NOMO-1 treated with DMSO at 0.1 percent for 48 hours (cell line): ENCODE measurements at regions not wholly inside any gene's neighbourhood (a gene's known extent, or its start where the extent isn't known, plus 50 kb on each side); places are given as distances from the start of the nearest gene placed in this dataset.

ENCODE experiments used
- DNase-seq: peaks from one replicate; lab custom pipeline; 2025; ENCODE audit not compliant: unreplicated experiment; lab: John Stamatoyannopoulos, UW

DNA sequence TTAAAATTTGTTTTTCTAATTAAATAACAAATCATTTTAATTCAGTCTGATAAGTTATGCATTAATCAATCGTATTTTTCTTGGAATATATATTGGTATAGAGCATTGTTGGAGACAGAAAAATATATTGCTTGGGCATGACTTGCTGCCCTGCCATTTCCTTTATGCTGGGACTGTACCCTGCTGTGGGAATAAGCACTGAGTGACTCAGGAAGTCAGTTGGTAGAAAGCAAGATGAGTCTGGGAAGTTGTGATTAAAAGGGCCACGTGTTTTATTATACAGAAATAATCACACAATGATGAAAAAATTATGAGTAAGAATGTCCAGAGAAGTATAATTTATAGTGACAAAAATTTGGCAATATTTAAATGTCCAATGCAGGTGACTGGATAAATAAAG is 139.5 kb downstream of the KIF18A start:
- no peak for DNase-seq

DNA sequence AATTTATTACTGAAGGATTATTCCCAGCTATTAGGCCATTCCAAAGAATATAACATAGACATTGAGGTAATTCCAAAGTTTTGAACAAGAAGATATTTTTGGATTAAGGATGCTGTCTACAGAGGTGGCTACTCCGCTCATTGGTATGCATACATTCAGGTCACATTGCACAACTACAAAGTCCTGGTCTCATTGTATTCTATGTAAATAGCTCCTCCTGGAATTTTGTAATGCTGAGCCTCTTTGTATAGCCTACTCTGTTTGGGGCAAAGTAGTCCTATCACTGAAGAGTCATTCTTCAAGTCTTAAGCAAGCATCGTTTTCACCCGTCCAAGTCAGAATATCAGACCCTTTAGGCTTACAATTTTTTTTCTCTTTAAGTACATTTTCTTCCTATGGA is 142.4 kb downstream of the KIF18A start:
- DNase-seq = no peak

DNA sequence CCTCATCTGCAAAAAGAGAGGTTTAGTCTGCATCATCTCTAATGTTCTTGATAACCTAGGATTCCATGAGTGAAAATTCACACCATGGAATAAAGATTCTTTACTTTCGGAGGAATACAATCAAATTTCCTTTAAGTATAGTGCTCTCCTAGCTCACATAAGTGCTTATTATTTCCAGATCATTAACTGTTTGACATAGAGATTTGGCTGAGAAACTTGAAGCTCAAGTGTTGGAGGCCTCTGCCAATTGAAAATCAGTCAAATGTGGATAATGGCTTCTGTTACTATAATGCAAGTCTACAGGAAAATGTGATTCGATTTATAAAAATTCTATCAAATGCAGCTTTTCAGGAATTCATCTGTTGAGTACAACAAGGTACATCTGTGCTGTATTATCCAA is 144.6 kb downstream of the KIF18A start:
- no peak for DNase-seq

DNA sequence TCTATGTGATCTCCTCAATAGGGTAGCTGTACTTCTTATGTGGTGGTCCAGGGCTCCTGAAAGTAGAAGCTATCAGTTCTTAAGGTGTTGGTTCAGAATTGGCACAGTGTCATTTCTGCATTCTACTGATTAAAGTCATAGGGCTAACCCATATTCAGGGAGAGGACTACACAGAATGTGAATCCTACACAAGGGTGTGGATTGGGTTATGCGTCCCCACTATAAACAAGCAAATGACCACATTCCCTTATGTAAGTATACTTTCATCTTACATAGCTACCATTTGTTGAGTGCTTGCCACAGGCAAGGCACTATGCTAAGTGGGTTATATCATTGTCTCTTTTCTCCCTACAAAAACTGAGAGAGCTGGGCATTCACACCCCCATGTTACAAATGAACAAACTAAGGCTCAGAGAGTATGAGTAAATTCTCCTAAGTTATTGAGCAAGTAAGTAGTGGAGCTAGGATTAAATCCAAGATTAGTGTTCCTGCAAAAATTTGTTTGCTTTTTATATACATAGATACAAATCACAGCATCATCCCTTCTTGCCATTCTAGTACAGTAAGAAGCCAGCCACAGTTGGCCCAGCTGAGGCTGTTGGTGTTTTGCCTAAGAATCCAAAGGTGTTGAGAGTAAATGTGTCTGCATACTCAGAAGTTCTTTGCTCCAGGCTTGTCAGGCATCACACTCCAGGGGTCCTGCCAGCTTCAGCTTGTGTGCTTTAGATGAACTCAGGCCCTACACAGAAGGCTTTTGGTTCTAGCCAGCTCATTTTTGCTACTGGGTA is 157.8 kb downstream of the KIF18A start:
- DNase-seq = no peak

DNA sequence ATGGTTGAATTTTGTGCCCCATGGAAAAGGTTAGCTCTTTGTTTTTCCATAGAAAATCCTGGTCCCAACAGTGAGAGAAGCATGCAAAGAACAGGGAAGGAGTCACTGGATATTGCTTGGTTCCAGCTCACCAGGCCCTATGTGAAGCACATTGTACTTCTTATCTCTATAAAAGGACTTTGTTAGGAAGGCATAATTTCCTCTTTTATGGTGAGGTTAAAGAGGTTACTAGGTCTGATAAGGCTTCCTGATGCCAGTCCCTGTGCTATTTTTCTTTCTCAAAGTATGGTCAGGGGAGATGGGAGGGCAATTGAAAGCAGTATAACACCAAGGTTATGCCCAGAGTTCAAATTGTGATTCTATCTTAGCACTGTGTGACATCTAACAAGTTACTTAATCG is 162.6 kb downstream of the KIF18A start:
- no peak for DNase-seq

DNA sequence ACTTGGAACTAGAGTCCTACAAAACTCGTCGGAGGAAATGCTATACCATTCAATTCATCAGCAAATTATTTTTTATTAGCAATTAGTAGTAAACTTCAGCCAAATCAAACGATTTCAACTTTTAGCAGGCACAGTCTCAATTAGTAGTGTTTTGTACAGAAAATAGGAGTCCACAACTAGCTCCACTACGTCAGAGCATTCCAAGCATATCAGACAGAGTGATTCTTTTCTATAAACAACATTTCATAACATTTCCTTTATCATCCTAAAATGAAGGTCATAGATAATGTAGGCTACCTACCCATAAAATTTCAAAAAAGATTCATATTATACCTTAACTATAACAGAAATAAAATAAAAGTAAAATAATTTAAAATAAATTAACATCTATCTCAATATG is 169.9 kb downstream of the KIF18A start:
- DNase-seq = no peak

DNA sequence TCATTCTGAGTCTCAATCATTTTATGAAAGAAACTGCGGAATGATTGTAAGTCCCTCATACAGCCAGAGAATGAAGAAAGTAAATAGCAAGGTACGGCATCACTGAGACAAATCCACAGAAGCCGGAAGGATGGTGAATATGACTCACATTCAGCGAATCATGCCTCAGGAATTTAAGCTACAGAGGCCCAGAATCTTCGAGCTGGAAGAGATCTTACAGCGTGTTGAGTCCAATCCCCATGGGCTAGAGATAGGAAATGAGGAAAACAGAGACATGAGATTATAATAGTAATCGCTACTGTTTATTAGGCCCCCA is 173.2 kb downstream of the KIF18A start:
- no peak for DNase-seq

DNA sequence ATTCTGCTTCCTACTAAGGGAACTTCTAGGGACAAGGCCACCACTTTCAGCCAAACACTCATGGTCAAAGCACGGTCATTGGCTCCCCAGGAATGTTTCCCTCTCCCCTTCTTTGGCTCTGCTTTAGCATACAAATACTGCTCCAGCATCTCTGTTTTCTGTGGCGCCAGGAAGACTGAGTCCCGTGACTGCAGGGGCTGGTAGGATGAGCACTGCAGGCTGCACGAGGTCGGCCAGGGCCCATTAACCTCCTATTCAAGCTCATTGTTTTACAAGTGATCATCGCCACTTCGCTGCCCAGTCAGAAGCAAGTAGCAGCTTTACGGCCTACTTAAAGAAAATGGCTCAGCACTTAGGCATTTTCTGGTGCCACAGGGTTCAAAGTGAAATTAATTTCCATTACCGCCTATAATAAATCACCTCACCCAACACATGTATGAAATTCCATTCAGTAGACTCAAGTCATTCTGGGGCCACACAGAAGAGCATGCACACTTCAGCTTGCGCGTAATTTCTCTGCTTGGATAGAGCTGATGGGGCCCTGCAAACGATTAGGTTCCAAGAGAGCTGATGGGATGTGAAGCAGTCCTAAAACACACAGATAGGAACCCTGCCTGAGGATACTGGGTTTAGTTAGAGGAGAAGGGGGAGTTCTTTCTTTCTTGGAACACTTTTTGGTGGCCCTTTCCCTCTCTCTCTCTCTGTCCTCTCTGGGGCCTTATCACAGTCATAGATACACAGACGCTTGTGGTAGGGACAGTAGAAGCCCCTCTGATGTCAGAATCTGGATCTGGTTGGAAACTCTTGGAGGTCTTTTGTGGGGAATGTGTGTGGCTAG is 173.7 kb downstream of the KIF18A start:
- DNase-seq = no peak

DNA sequence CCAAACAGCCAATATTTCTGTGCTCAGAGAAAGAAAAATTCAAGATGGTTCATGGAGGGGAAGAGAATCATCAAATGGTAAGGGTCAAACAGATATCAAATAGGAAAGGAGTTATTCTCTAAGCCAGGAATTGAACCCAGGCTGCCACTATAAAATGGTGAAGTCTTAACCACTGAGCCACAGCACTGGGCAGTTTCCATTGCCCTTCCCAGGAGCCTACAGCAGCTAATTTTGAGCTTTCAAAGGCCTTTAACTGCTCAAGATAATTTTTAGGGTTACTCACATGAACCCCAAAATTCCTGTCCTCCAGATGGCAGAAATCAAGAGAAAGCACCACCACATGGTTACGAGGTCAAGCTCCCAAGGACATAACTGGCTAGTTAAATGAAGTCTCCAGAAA is 176.2 kb downstream of the KIF18A start:
- DNase-seq = no peak

DNA sequence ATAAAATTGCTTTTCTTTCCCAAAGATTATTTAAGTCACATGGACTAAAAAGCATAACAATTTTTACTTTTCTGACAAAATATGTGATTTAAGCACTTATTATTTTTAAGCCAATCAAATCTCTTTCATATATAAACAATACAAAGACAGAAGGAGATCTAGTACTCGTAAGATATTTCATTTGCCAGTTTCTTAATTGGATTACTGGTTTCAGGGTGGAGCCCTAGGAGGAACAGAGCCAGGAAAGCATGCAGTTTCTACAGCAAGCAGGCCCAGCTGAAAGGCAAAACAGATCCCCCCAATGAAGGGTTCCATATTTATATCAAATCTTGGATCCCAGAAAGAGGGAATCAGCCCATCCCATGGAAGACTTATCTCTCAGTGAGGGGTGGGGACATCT is 177.0 kb downstream of the KIF18A start:
- DNase-seq = no peak

DNA sequence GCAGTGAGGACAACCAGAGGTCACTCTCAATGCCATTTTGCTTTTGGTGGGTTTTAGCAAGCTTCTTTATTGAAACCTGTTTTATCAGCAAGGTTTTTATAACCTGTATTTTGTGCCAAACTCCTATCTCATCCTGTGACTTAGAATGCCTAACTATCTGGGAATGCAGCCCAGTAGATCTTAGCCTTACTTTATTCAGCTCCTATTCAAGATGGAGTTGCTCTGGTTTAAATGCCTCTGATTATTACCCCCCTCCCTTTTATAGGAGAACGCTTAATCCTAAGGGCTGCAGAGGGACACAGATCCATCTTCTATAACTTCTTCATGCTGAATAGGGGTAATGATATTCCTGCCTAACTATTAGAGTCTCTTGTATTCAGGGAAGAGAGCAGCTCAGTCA is 179.1 kb downstream of the KIF18A start:
- DNase-seq = no peak

DNA sequence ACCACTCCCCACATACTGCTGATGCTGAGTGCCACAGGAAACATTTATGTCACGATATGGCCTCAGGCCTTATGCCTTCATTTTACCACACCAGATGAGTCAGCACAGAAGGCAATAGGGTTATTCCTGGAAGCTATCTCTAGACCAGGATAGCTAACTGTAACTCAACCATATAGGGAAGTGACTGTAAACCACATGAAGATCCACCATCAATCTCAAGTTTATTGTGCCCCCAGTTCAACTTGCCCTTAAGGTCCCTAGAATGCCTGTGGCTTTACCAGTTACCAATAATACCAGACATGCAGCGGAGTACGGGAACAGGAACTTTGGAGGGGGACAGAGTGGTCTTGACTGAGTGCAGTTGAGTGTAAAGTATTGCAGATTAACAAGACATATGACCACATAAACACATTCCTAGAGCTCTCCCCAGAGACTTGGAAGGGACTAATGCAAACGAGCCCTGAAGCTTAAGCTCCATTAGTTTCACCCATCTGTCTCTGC is 180.9 kb downstream of the KIF18A start:
- peak; percentile 57 for DNase-seq

DNA sequence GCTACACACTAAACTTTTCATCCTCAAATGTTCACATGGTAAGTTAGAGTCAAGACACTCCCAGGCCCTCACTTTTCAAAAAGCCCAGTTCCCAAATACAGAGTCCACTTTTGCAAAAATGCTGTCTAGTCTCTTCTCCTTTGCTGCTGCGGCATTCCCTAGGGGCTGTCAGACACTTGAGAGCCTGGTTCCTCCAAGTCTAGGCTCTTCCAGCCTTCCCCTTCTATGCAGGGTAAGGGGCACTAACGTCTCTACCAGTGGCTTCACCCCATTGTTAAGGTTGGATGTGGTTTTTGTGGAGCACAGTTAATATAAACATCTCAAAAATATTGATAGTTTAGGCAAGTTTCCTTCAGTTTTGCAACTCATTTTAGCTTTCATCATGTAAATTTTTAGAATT is 181.5 kb downstream of the KIF18A start:
- DNase-seq = no peak

DNA sequence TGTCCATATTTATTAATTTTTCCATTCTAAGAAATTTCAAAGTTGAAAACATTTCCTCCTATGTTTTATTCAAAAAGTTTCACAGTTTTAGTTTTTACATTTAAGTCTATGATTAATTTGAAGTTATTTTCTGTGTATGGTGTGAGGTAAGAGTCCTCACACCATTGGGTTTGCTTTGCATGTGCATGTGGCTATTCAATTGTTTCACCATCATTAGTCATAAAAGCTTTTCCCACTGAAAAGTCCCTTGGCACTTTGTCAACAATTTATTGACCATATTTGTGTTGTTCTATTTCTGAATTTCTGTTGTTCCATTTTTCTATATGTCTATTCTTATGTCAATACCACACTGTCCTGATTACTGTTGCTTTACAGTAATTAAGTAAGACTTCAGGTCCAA is 186.5 kb downstream of the KIF18A start:
- no peak for DNase-seq

DNA sequence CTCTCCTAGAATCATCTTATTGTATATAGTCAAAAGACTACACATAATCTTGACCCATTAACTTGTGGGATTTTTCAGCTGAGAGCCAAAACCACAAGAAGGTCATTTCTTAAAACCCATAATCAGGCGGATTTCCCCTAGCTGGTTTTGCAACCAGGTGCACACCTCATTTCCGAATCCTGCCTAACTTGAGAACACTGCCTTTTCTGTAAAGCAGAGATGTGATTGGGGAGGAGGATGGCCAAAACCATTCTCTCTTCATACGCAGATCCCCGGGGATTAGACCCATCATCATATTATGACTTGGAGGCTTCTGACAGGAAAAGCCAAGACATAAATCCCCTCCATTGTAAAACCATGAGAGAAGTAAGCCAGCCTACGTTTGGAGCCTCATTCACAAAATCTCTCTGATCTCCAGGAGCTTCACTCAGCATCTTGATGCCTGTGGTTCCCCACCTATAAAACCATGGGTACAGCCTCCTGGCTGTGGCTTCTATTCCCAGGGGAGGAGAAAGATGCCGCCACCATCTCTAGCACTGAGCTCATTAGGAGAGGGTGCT is 191.3 kb downstream of the KIF18A start:
- no peak for DNase-seq

DNA sequence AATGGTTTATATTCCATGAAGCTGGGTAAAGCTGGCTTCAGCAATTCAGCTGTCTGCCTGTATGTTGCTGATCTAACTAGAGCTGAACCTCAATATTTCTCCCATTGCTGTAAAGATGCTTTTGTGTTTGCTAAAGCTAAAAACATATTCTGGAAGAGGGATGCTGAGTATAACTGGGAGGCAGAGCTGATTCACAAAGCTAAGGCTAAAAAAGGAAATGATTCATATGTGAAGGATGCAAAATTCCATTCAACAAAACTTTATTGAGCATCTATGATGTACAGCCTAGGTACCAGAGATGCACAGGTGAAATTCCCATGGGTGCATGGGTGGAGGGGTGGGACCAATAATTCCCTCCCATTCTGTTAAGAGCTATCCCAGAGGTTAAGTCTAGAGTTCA is 193.9 kb downstream of the KIF18A start:
- no peak for DNase-seq

DNA sequence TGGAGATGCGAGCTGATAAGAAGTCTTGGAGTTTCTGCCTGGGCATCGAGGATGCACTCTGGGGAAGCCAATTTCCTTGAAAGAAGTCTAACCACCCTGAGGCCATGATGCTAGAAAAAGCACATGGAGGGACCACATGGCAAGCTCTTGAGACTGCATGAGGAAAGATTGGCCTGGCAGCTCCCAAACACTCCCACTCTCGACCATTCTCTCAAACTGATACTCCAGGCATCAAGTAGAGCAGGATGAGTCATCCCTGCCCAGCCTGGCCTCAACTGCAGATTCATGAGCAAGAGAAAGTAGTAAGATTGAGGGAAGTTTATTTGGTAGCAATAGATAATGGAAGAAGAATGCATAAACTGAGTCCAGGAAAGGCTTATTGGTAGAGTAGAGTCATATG is 194.3 kb downstream of the KIF18A start:
- no peak for DNase-seq

DNA sequence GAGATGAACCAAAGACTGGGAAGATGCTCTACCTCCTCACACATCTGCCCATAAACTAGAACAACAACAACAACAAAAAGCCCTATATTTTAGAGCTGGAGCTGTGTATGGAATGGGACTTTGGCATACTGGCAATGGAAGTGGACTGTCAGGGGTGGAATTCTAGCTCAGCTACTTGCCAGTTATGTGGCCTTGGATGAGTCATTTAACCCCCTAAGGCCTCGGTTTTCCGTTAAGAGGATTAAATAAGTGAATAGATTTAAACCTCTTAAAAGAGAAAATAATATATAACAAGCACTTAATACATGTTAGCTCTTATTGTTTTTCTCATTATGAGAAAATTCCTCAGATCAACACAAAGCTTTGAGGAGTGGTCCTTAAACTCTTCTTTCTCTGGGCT is 195.0 kb downstream of the KIF18A start:
- DNase-seq = no peak

DNA sequence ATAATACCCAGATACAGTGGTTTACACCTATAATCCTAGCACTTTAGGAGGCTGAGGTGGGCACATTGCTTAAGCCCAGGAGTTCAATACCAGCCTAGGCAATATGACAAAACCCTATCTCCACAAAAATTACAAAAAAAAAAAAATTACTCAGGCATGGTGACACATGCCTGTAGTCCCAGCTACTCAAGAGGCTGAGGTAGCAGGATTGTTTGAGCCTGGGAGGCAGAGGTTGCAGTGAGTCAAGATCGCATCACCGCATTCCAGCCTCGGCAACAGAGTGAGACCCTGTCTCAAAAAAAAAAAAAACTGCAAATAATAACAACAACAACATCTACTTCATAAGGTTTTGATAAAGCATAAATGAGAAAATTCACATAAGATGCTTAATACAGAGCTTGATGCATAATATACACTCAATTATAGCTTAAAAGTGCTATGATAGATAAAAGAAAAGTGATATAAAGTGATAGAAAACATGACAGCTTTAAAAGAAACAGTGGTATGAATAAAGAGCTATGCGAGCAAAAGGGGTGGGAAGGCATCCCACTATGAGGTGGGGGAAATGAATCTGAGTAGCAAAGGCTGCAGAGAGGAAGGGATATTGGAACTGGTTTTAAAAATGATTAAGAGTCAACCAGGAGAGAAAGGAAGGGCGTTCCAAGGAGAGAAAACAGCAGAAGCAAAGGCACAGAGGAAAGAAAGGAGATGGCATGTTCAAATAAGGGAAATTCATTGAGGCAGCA is 197.6 kb downstream of the KIF18A start:
- DNase-seq = no peak

DNA sequence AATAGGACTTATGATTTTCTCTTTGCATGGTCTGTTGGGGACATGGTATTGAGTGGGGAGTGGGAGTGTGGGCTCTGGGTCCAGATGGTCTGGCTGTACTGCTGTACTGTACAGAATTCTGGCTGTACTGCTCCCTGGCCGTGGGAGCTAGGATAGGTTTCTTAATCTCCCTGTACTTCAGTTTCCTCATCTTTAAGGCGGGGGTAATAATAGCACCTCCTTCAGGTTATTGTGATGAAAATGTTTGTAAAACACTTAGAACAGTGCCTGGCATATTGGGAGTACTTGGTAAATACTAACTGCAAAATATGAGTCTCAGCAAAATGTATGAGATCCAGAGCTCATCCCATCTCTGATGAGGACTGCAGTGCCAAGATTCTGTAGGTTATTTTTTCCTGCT is 198.6 kb downstream of the KIF18A start:
- no peak for DNase-seq

DNA sequence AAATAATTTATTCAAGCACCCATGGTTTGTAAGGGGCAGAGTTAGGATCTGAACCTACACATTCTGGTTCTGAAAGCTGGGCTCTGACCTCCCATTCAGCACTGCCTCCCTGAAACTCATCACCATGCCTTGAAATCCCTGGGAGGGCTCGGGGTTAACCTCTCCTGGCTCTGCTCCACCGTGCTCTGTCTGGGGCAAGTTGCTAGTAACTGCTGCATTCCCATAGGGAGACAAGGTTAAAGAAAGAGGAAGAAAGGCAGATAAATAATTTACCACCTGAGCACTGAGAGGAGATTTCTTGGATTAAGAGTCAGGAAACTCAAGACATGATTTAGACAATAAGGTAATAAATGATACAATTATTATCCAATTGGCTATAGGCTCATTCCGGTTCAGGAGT is 199.3 kb downstream of the KIF18A start:
- no peak for DNase-seq

DNA sequence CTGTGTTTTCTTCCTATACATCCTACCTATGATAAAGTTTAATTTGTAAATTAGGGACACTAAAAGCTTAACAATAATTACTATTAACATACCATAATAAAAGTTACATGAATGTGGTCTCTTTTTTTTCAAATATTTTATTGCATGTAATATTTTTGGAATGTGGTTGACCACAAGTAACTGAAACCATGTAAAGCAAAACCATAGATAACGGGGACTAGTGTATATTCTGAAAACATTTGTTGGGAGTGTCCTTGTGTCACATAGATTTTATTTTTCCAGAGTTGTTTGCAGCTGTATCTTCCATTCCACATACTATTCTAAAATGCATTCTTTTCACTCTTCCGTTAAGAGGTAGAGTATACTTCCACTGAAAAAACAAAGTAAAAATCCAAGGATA is 200.4 kb downstream of the KIF18A start:
- DNase-seq = no peak
